ENCODE measurements at regions not wholly inside any gene's neighbourhood (a gene's known extent, or its start where the extent isn't known, plus 50 kb on each side); places are given as distances from the start of the nearest gene placed in this dataset.
A peak's percentile ranks its signal among the peaks of the same experiment; 100 is the strongest.

GRCh38 chr2:161077367-161078210 is 82.6 kb upstream of the TANK start:
- DNase-seq = peak; percentile 62 to 68

GRCh38 chr2:161078211-161078539 is 82.1 kb upstream of the TANK start:
- DNase-seq = no peak

DNA sequence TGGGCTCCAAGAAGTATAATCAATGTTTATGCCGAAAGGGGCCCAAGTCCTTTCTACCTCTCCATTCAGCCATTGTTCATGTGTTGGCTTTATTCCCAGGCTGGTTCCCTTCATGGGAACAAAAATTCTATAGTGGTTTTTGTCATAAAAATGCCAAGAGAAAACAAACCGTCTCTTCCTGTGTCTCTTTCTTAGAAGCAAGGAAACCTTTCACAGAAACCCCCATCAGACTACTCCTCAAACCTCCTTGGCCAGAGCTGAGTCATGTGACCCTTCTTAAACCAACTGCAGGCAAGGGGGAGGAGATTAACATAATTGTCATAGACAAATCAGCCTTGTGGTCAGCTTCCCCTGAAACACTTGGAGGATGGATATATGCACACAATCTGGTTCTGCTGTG is 75.1 kb upstream of the TANK start:
- DNase-seq = no peak

DNA sequence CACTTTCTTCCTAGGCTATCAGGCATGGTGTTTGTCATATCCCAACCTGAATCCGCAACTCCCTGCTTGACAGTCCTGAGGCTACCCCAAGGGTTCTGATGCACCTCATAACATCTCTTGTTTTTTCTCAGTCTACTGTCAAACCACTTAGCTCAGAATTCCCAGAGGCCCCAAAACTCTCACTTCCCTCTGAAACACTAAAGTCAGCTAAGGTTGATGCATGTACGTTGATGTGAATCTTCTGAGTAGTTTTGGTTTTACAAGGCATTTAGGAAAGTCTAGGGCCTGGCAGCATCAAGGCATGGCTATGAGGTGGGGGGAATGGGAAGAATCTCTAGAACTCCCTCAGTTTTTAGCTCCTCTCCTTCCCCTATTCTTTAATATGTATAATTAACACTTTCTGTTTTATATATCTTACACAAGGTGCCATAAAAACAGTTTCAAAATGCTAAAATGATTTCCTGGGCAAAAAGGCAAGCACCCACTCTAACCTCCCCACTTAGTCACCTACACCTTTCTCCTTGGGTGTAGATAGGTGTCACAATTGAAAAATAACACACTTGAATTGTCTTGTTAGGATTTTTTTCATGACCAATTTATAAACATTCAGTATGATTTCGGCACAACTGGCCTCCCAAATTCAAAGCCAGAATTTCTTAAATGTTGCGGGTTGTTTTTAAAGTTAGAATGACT is 71.4 kb upstream of the TANK start:
- DNase-seq = no peak

- DNase-seq = peak; percentile 24 to 27
Measured at GRCh38 chr2:161090411-161090810, 69.8 kb upstream of the TANK start.

GRCh38 chr2:161095314-161095713 is 64.9 kb upstream of the TANK start:
- DNase-seq = no peak

GRCh38 chr2:161096336-161096735 is 63.9 kb upstream of the TANK start:
- DNase-seq = no peak

DNA sequence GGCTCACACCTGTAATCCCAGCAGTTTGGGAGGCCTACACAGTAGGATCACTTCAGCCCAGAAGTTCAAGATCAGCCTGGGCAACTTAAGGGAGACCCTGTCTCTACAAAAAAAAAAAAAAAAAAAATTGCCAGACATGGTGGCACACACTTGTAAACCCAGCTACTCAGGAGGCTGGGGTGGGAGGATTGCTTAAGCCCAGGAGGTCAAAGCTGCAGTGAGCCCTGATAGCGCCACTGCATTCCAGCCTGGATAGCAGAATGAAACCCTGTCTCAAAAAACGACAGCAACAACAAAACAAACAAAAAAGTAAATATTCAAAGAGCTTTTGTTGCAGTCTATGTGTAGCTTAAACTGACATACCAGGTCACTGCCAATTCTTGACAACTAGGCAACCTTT is 63.1 kb upstream of the TANK start:
- DNase-seq = no peak

DNA sequence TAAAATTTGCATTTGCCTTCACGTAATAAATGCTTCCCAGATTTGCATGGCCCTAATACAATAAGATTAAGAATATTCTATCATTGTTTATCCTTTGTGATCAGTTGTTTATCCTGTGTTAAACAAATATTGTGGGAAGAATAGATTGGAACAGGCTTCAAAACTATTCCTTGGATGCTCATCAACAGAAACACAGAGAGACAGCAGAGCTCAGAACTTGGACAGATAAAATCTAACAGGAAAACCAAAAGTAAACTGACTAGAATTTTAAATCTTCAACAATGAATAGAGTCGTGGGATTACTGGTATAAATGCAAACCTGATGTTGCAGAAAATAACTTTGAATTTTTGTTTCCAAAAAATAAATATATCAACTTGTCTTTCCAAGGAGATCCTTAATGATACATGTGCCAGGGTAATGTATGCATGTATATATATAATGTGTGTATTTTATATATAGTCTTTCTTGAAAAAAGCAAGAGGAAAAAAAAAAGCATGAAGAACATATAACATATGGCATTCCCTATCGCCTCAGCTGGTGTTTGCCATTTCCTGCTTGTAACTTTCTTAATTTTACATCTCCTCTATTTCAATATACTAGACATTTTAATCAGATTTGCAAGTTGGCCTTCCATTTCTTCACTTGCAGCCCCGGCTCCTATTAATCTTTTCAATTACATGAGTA is 59.9 kb upstream of the TANK start:
- no peak for DNase-seq

- no peak for DNase-seq
Measured at GRCh38 chr2:161101406-161101805, 58.8 kb upstream of the TANK start.

GRCh38 chr2:161102770-161103450 is 57.3 kb upstream of the TANK start:
- DNase-seq = no peak

DNA sequence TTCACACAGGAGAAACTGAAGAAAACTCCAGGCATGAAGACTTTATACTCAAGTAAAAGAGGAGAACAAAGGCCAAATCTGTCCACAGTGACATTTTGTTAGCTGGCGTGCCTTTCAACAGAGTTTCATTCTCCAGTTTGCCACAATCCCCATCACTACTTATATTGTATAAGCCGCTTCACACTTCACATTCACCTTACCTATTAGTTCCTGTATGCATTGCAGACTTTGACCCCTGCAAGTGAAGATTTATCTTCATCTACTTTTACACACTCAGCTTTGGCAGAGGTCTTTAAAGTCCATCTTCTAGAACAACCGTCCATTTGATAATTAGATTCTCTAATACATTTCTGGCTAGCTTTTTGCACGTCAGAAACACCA is 56.8 kb upstream of the TANK start:
- DNase-seq = no peak

- no peak for DNase-seq
Measured at GRCh38 chr2:161104054-161104553, 56.1 kb upstream of the TANK start.

DNA sequence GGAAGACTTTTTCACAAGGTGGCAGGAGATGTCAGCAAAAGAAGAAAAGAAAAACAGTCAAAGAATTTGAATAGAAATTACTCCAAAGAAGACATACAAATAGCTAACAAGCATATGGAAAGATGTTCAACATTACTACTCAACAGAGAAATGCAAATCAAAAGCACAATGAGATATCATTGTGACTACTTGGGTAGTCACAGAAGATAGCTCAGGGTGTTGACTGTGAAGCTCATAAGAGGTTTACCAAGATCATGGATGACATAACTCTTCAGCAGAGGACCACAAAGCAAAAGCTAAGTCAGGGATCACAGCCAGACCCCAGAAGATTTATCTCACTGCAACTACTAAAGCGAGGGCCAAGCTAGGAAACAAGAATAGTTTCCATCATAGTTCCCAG is 53.0 kb upstream of the TANK start:
- DNase-seq = no peak

All from stimulated activated CD4-positive, alpha-beta T cell treated with anti-CD3 and anti-CD28 coated beads, Interleukin-2, amount 100 ng/mL, for 24 hours (primary cell).